Activated naive CD4-positive, alpha-beta T cell treated with anti-CD3 and anti-CD28 coated beads, Interleukin-2, amount 50 U/mL, for 72 hours (primary cell): ENCODE measurements at regions not wholly inside any gene's neighbourhood (a gene's known extent, or its start where the extent isn't known, plus 50 kb on each side); places are given as distances from the start of the nearest gene placed in this dataset.

Source experiments
- ATAC-seq, 2 donors: fragments of 150-1000 bp; cut with Tn5 transposase; 2 replicates each; pipeline ENCODE4 v1.10.0; 2021; ENCODE audit warnings: mild to moderate bottlenecking in 2 of 2, moderate library complexity in 2 of 2
- DNase-seq, 2 donors: peaks; one replicate each; pipeline ENCODE4 v3.0.0; 2021 to 2022; ENCODE audit warnings: low spot score in 2 of 2
- H3K27ac Mint-ChIP-seq, 2 donors: one replicate each; pipeline ENCODE4 v1.8.0; 2022; ENCODE audit warnings: mild to moderate bottlenecking in 2 of 2, mixed read lengths in 2 of 2
- H3K36me3 Mint-ChIP-seq, 2 donors: one replicate each; pipeline ENCODE4 v1.8.0; 2022; ENCODE audit warnings: mixed read lengths in 2 of 2
- H3K9me3 Mint-ChIP-seq, 2 donors: one replicate each; pipeline ENCODE4 v1.8.0; 2022; ENCODE audit warnings: mixed read lengths in 2 of 2

DNA sequence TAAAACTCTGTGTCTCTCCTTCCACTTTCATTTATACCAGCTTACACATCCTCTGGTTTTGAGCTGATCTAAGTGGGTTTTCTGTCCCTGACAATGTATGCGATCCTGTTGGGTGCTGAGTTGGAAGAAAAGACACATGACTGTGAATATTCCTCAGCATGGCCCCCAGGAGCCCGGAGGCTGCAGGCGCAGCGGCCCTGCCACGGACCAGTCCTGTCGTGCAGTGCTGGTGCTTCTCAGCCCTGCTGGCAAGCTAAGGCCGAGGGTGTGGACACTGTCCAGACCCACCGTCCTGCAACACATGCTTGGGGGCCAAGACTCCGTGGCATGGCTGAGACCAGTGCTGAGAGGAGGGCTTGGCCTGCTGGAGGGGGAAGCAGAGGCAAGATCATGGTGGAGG is 328.9 kb upstream of the IRX2 start:
- DNase-seq (no peak), ATAC-seq (no peak)
- Mint-ChIP-seq H3K36me3 (peaks cover 10 to 32% of the 10 kb centered on the region in 2 donors), H3K9me3 (peaks cover 36 to 42% of the 10 kb centered on the region in 2 donors), H3K27ac (no peak overlapping the region)

DNA sequence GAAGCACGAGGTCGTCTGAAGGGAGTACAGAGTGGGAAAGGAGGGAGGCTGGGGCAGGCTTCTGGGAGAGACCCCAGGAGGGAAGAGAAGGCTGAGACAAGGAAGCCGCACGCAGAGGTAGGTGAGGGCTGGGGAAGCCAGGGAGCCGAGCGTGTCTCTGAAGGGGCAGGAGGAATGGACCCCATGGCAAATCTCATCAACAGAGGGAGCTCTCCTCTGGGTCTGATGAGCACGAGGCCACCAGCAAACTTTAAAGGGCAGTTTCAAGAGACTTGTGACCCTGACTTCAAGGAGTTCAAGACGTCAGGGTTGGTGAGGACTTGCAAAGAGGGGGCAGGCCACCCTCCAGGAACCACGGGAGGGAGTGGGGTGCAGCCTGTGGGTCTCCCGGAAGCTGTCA is 326.2 kb upstream of the IRX2 start:
- H3K36me3 Mint-ChIP-seq = peaks cover 10 to 27% of the 10 kb centered on the region in 2 donors
- DNase-seq (no peak), ATAC-seq (no peak)
- no peak overlapping the region for H3K27ac Mint-ChIP-seq
- peaks cover 31% of the 10 kb centered on the region in 2 donors for H3K9me3 Mint-ChIP-seq

DNA sequence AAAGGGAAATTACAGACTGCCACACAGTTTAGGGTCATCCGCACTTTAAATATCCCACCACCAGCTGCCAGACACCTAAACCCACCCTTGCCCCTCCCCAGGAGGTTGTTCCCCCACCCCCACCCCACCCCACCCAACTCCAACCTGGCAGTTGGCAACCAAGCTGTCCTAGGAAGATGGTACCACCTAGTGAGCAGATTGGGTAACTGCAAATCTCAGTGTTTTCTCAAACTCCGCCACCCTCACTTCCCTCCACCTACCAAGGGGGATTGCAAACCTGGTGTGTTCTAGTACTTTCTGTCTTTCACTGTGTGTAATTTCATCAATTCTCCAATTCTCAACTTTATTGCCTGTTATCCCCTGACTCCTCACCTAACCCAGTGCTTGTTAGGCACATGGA is 323.8 kb upstream of the IRX2 start:
- peaks cover 16 to 39% of the 10 kb centered on the region in 2 donors for H3K36me3 Mint-ChIP-seq
- ATAC-seq (no peak), DNase-seq (no peak)
- peaks cover 36 to 44% of the 10 kb centered on the region in 2 donors for H3K9me3 Mint-ChIP-seq
- no peak overlapping the region for H3K27ac Mint-ChIP-seq

DNA sequence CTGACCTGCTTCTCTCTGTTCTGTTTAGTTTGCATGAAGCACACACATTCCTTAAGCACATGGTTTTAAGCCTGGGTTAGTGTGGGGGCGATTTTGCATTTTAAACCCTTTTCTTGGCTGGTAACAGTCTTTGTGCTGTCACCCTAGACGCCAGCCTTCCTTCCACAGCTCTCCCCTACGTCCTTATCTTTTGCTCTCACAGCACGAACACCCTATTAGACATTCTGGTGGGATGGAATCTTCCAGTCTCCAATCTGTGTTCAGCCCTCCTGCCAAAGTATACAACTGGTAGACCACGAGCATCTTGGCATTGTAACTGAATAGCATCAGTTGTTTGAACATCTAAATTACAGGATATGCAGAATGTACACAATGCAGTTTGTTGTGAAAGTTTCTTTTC is 316.9 kb upstream of the IRX2 start:
- ATAC-seq = no peak
- DNase-seq = no peak
- peaks cover 19 to 22% of the 10 kb centered on the region in 2 donors for H3K9me3 Mint-ChIP-seq
- peaks cover 11 to 20% of the 10 kb centered on the region in 2 donors for H3K36me3 Mint-ChIP-seq
- no peak overlapping the region for H3K27ac Mint-ChIP-seq

DNA sequence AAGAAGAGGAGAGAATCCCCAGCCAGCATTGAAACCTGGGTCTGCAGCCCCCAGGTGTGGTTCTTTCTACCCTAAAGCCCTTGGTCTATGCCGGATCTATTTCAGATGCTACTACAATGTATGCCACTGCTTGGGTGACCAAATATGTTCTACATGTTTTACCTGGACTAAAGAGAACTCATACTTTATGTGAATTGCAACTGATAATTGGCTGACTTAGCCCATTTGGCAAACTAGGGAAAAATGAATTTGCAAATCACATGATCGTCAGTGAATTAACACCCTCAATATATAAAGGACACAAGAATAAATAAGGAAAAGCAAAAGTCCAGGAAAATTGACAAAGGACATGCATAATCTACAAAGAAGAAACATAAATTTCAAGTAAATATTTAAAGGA is 308.8 kb upstream of the IRX2 start:
- no peak for DNase-seq
- H3K27ac Mint-ChIP-seq = no peak overlapping the region

DNA sequence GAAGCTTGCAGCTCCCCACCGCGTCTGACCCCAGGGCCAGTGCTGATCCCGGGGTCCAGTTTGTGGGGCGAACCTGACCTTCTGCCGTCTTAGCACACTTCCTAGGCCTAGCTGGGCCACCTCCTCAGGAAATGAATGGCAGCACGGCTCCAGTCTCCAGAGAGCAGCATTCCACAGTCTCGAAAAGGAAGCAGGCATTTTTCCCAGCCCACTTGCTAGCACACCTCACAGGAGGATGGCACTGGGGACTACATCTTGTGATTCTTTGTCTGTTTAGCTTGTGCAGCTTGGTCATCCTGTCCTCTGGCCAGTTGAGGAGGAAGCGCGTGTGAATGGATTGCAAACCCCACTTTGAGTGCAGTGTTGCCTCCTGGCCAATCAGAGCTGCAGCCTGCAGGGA is 308.0 kb upstream of the IRX2 start:
- no peak for DNase-seq
- peaks cover 5 to 11% of the 10 kb centered on the region in 2 donors for H3K9me3 Mint-ChIP-seq
- no peak overlapping the region for H3K27ac Mint-ChIP-seq
- peaks cover 9 to 16% of the 10 kb centered on the region in 2 donors for H3K36me3 Mint-ChIP-seq
- ATAC-seq = no peak

More for the DNA sequence above, 308.8 kb upstream of the IRX2 start:
- peaks cover 5 to 11% of the 10 kb centered on the region in 2 donors for H3K9me3 Mint-ChIP-seq
- ATAC-seq = no peak
- peaks cover 9 to 16% of the 10 kb centered on the region in 2 donors for H3K36me3 Mint-ChIP-seq

DNA sequence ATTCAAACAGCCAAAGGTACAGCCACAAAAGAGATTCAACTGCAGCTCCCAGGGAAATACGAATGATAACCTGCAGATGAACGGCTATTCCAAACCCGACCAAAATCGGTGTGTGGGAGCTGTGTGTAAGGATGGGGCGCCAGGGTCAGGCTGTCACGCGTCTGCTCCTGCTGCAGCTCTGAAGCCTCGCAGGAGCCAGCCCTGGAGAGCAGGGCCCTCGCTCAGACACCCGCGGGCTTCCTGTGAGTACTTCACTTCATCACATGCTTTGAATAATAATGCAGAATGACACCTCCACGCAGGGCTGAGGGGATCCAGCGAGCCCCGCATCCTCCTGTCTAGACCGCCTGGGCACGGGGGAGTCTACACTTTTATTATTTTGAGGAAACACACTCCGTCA is 307.5 kb upstream of the IRX2 start:
- ATAC-seq (no peak), DNase-seq (no peak)
- Mint-ChIP-seq H3K36me3 (peaks cover 9 to 16% of the 10 kb centered on the region in 2 donors), H3K9me3 (peaks cover 5 to 11% of the 10 kb centered on the region in 2 donors), H3K27ac (no peak overlapping the region)

DNA sequence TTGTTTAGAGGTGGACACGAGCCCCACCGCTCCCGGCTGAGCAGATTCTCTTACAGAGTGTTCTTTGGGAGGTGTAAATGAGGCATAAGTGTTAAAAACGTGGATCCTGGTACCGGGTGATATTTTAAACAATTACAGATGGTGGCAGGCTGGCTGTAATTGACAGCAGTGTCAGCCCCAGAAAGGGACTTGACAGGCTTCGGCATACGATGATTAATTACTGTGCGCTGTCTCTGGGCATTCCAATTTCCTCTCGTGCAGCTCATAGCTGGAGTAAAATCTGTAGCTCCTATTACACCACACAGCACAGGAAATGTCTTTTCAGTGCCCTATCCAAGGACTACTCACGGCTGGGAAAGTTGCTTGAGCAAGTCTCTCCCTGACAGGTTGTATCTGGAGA is 305.4 kb upstream of the IRX2 start:
- ATAC-seq = no peak
- no peak for DNase-seq
- H3K9me3 Mint-ChIP-seq = peaks cover 5 to 11% of the 10 kb centered on the region in 2 donors
- no peak overlapping the region for H3K27ac Mint-ChIP-seq
- peaks cover 4 to 16% of the 10 kb centered on the region in 2 donors for H3K36me3 Mint-ChIP-seq

DNA sequence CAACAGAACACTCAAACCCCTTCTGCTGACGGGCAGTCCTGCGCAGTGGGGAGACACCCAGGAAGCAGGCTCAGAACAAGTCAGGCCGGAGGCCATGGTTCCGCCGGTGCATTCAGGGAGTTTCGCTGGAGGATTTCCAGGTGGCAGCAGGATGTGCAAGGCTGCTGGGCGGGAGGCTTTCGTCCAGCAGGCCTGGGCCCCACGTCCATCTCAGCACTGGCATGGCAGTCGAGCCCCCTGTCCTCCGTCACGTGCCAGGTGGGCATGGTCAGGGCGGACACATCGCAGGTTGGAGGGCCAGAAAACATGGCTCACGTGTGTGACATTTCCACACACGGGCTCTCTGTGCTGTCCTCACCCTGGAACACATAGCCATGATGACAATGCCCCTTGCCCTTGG is 299.9 kb upstream of the IRX2 start:
- no peaks in the 10 kb centered on the region for H3K36me3 Mint-ChIP-seq
- DNase-seq = no peak
- H3K27ac Mint-ChIP-seq = no peak overlapping the region

DNA sequence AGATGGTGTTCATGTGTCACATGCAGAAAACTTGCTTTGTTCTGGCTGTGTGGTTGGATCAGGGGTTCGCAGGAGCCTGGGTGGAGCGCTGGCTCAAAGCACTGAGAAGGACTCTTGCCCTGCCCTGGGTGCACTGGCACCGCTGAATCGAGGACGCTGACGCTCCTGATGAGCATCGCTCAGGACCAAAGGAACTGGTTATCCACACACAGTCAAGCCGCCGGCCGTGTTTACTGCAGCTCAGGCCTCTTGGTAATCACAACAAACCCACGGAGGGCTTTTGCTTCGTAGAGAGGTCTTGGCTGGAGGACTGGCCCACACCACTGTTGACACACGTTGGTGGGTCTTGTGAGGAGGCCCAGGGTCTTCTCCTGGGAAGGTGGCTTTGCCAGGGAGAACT is 299.4 kb upstream of the IRX2 start:
- ATAC-seq = no peak

More for the DNA sequence above, 299.9 kb upstream of the IRX2 start:
- H3K9me3 Mint-ChIP-seq = no peaks in the 10 kb centered on the region
- ATAC-seq = no peak

DNA sequence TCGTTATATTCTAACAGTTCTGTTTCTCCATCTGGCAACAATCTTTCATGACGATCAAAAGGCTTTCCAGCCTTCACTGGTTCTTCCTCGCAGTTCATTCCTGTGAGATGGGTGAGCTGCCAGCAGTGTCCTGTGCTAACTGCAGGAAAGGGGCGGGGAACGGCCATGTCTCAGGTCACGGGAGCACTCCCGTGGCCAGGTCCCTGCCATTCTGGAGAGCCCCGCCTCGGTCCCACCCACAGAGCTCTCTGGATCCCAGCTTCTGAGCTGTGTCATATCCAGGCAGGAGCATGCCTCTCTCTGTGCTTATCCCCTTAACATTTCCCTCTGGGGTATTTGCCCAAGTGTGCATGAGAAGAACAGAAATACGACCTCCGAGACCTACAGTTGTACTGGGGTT is 297.8 kb upstream of the IRX2 start:
- no peaks in the 10 kb centered on the region for H3K36me3 Mint-ChIP-seq
- DNase-seq = no peak
- peaks cover 0 to 3% of the 10 kb centered on the region in 2 donors for H3K9me3 Mint-ChIP-seq
- no peak overlapping the region for H3K27ac Mint-ChIP-seq
- no peak for ATAC-seq

More for the DNA sequence above, 299.4 kb upstream of the IRX2 start:
- H3K27ac Mint-ChIP-seq = no peak overlapping the region
- no peak for DNase-seq
- H3K9me3 Mint-ChIP-seq = no peaks in the 10 kb centered on the region
- no peaks in the 10 kb centered on the region for H3K36me3 Mint-ChIP-seq

DNA sequence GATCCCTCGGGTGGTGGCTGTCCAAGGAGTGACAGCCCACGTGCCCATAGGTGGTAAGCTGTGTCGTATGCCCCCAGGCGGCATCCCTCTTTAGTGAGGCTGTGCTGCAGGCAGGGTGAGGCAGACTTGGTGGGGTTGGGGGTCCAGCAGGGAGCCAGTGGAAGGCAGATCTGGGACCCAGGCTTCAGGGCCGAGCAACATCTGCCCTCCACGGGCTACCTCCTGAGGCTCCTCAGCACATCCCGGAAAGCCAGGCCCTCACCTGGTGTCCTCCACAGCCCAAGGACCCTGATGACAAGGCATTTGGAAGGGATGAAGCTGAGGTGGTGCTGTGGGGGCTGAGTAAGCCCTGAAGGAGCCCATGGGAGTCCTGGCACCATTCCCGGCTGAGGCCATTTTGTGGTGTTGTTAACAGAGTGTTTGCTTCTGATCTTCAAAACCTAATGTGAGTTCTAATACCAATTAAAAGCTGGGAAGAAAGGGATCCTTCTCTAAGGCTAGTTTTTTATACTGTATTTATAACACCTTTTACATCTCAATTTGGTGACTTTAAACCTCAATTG is 295.8 kb upstream of the IRX2 start:
- peaks cover 5 to 14% of the 10 kb centered on the region in 2 donors for H3K9me3 Mint-ChIP-seq
- no peak for DNase-seq
- ATAC-seq = no peak
- H3K36me3 Mint-ChIP-seq = no peaks in the 10 kb centered on the region
- no peak overlapping the region for H3K27ac Mint-ChIP-seq

DNA sequence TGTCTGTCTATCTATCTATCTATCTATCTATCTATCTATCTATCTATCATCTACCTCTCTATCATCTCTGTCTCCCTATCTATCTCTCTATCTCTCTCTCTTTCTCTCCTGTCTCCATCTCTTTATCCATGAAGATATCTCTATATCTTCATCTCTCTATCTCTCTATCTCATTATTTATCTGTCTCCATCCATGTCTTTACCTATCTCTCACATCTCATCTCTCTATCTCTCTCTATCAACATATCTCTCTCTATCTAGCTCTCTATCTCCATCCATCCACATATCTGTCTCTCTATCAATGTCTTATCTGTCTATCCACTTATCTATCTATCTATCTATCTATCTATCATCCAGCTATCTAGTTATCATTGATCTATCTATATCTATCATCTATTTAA is 292.1 kb upstream of the IRX2 start:
- Mint-ChIP-seq H3K27ac (no peak overlapping the region), H3K9me3 (peaks cover 5 to 15% of the 10 kb centered on the region in 2 donors)
- ATAC-seq = no peak

DNA sequence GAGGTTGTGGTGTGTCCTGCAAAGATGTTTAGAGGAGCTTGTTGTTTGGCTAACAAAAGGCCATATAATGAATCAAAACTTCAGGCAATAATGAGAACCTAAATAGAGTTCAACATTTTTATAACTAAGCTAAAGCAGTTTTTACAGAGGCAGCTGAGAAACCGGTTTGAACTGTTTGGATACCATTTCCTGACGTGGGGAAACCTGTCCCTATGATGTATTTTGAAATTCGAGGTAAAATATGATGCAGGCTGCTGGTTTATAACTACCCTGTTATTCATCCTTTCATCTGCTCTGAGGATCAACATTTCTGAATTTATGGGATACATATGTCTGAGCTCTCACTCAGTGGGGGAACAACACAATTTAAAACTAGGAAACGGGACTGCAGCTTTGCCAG is 289.5 kb upstream of the IRX2 start:
- no peak for ATAC-seq
- H3K27ac Mint-ChIP-seq = no peak overlapping the region
- H3K9me3 Mint-ChIP-seq = peaks cover 5 to 22% of the 10 kb centered on the region in 2 donors
- H3K36me3 Mint-ChIP-seq = no peaks in the 10 kb centered on the region
- DNase-seq = no peak

More for the DNA sequence above, 292.1 kb upstream of the IRX2 start:
- H3K36me3 Mint-ChIP-seq = no peaks in the 10 kb centered on the region
- DNase-seq = no peak

DNA sequence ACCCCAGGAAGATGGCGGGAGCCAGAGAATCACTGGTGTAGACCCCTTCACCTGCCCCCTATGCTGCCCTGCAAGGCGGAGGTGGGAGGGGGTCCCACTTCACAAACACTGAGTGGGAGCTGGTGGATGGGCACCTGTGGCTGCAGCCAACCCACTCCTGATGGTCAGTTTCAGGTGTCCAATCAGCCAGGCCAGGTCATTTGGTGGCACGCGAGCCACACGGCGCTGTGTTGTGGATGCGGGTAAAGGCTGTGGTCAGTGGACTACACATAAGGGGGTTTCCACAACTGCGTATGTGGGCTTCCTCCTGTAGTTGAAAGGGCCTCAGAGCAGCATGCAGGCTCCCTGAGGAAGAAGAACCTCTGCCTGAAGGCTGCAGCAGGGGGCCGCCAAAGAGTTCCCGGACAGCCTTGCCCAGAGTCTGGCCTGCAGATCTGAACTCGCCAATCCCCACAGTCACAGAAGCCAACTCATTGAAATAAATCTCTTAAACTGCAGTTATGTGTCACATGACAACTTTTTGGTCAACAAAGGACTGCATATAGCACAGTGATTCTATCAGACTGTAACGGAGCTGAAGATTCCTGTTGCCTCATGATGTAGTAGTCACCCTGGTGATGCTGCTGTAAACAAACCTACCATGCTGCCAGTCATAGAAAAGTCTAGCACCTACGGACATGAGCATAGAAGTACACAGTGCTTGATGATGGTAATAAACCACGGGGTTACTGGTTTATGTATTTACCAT is 284.7 kb upstream of the IRX2 start:
- no peak overlapping the region for H3K27ac Mint-ChIP-seq
- ATAC-seq (no peak), DNase-seq (no peak)
- H3K9me3 Mint-ChIP-seq = peaks cover 5 to 9% of the 10 kb centered on the region in 2 donors
- no peaks in the 10 kb centered on the region for H3K36me3 Mint-ChIP-seq

DNA sequence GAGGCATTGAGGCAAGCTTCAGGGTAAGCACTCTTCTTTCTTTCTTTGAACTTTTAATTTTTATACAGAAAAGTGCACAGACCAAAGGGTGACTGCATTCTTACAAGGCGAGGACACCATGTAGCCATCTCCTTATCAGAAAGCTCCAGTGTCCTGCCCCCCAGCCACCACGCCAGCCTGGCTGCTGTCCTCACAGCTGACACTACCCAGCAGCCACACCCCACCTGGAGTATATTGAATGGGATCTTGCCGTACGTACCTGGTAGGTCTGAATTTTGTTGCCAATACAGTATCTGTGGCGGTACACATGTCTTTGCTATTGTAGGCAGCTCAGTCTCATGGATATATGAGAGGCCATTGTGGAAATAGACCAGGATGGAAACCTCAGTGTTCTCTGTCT is 284.0 kb upstream of the IRX2 start:
- no peak for DNase-seq
- Mint-ChIP-seq H3K27ac (no peak overlapping the region), H3K36me3 (no peaks in the 10 kb centered on the region), H3K9me3 (peaks cover 6 to 12% of the 10 kb centered on the region in 2 donors)
- ATAC-seq = no peak

DNA sequence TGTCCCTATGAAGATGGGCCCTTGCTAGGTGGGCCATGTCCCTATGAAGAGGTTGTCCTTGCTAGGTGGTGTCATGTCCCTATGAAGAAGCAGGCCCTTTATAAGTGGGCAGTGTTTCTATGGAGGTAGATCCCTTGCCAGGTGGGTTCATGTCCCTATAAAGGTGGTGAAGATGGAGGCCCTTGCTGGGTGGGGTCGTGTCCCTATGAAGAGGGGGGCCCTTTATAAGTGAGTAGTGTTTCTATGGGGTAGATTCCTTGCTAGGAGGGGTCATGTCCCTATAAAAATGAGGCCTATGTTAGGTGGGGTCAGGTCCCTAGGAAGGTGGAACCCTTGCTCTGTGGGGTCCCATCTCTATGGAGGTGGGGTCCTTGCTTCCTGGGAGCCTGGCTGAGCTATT is 283.4 kb upstream of the IRX2 start:
- ATAC-seq (no peak), DNase-seq (no peak)
- H3K36me3 Mint-ChIP-seq = no peaks in the 10 kb centered on the region
- H3K9me3 Mint-ChIP-seq = peaks cover 6 to 12% of the 10 kb centered on the region in 2 donors
- no peak overlapping the region for H3K27ac Mint-ChIP-seq

DNA sequence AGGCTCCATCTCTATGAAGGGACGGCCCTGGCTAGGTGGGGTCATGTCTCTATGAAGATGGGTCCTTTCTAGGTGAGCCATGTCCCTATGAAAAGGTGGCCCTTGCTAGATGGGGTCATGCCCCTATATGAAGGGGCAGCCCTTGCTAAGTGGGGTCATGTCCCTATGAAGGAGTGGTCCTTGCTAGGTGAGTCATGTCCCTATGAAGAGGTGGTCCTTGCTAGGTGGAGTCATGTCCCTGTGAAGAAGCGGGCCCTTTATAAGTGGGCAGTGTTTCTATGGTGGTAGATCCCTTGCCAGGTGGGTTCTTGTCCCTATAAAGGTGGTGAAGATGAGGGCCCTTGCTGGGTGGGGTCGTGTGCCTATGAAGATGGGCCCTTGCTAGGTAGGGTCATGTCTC is 283.0 kb upstream of the IRX2 start:
- ATAC-seq (no peak), DNase-seq (no peak)
- Mint-ChIP-seq H3K27ac (no peak overlapping the region), H3K9me3 (peaks cover 6 to 12% of the 10 kb centered on the region in 2 donors), H3K36me3 (no peaks in the 10 kb centered on the region)
